ENCODE measurements at regions not wholly inside any gene's neighbourhood (a gene's known extent, or its start where the extent isn't known, plus 50 kb on each side); places are given as distances from the start of the nearest gene placed in this dataset.
"Not testable (repeated sequence)": the region's sequence is repeated elsewhere in the genome, so short reads cannot be mapped to it uniquely, and the experiment has no call there.

GRCh38 chr7:42611961-42612360 lies 299.9 kb downstream of the C7orf25 start:
- no peak for DNase-seq

- DNase-seq = no peak
These were observed 300.5 kb downstream of the C7orf25 start for GRCh38 chr7:42611289-42611928.

GRCh38 chr7:42606193-42606905 lies 305.5 kb downstream of the C7orf25 start:
- no peak for DNase-seq

GRCh38 chr7:42605406-42606192 lies 306.3 kb downstream of the C7orf25 start:
- DNase-seq = no peak

GRCh38 chr7:42603496-42603895 lies 308.4 kb downstream of the C7orf25 start:
- DNase-seq = no peak

- no peak for DNase-seq
These were observed 314.6 kb downstream of the C7orf25 start for GRCh38 chr7:42597300-42597699.

- DNase-seq = no peak
These were observed 315.1 kb downstream of the C7orf25 start for GRCh38 chr7:42596737-42597136.

- DNase-seq = no peak
These were observed 318.0 kb downstream of the C7orf25 start for GRCh38 chr7:42593860-42594259.

- DNase-seq = no peak
These were observed 321.0 kb downstream of the C7orf25 start for GRCh38 chr7:42590771-42591310.

- no peak for DNase-seq
These were observed 323.0 kb downstream of the C7orf25 start for GRCh38 chr7:42588876-42589275.

GRCh38 chr7:42587806-42588205 lies 324.1 kb downstream of the C7orf25 start:
- DNase-seq = no peak

GRCh38 chr7:42580061-42580460 lies 331.8 kb downstream of the C7orf25 start:
- no peak for DNase-seq

- DNase-seq = no peak
These were observed 336.7 kb downstream of the C7orf25 start for GRCh38 chr7:42575171-42575570.

- no peak for DNase-seq
These were observed 337.2 kb downstream of the C7orf25 start for GRCh38 chr7:42574685-42575084.

GRCh38 chr7:42573881-42574672 lies 337.1 kb upstream of the GLI3 start:
- no peak for DNase-seq

GRCh38 chr7:42572561-42572960 lies 335.6 kb upstream of the GLI3 start:
- no peak for DNase-seq

- DNase-seq = no peak
These were observed 335.0 kb upstream of the GLI3 start for GRCh38 chr7:42572056-42572455.

GRCh38 chr7:42570944-42571343 lies 333.9 kb upstream of the GLI3 start:
- DNase-seq = no peak

GRCh38 chr7:42567051-42567450 lies 330.0 kb upstream of the GLI3 start:
- no peak for DNase-seq

- no peak for DNase-seq
These were observed 324.8 kb upstream of the GLI3 start for GRCh38 chr7:42561797-42562196.

- DNase-seq = no peak
These were observed 323.9 kb upstream of the GLI3 start for GRCh38 chr7:42560866-42561265.

GRCh38 chr7:42554932-42555331 lies 317.9 kb upstream of the GLI3 start:
- not testable (repeated sequence) for DNase-seq

GRCh38 chr7:42552227-42552626 lies 315.2 kb upstream of the GLI3 start:
- DNase-seq = no peak

Data from COR-L47 (cell line).